GM12878 (cell line): ENCODE measurements at regions not wholly inside any gene's neighbourhood (a gene's known extent, or its start where the extent isn't known, plus 50 kb on each side); places are given as distances from the start of the nearest gene placed in this dataset.

ENCODE experiments used
- ATAC-seq: fragments of 200-7000 bp; cut with Tn5 transposase; 3 replicates; pipeline ENCODE4 v1.9.1; 2020; ENCODE audit warnings: mild to moderate bottlenecking, moderate library complexity
- BruUV-seq: library from RNA; stranded (reverse); fragments of 400-500 nt; replicated peaks from 2 replicates; lab custom pipeline; 2021; lab: Mats Ljungman, UMichigan
- CTCF ChIA-PET: fragments of 300-600 bp; sonication (Branson Sonifier 250); formaldehyde crosslinking; extraction: SDS; loops from one replicate; lab custom pipeline; 2021; ENCODE audit warnings: inconsistent platforms; lab: Yijun Ruan, JAX
- POLR2A ChIA-PET: fragments of 350-600 bp; formaldehyde crosslinking; extraction: SDS; loops from one replicate; lab custom pipeline; 2021; ENCODE audit warnings: inconsistent platforms; lab: Charles Lee
- RAD21 ChIA-PET: fragments of 300-600 bp; sonication (Branson Sonifier 250); formaldehyde crosslinking; loops from one replicate; lab custom pipeline; 2023; ENCODE audit warnings: antibody characterized with exemption; ENCODE audit not compliant: unreplicated experiment; lab: Charles Lee
- SMC1A ChIA-PET: fragments of 300-600 bp; sonication (Branson Sonifier 250); formaldehyde crosslinking; loops from one replicate; lab custom pipeline; 2023; ENCODE audit not compliant: unreplicated experiment, uncharacterized antibody; lab: Charles Lee
- DNase-seq: peaks from one replicate; pipeline ENCODE4 v3.0.0-alpha.2; 2011; ENCODE audit warnings: low read depth, low spot score
- FAIRE-seq: peaks from 3 replicates; lab custom pipeline; 2011; peaks lifted over from hg19 to GRCh38; lab: Jason Lieb, UNC
- H2AFZ ChIP-seq: 2 replicates; pipeline ENCODE4 v1.6.0; 2011; ENCODE audit warnings: low read depth, low read length, control low read depth; ENCODE audit not compliant: control insufficient read depth
- H3K27ac ChIP-seq: 2 replicates; pipeline ENCODE4 v1.5.1; 2011; ENCODE audit warnings: control low read depth; ENCODE audit not compliant: control insufficient read depth, insufficient read depth
- H3K27me3 ChIP-seq, 2 experiments: replicated peaks in 1 of 2; 2 replicates each; pipeline versions ENCODE4 v1.6.0 to v1.6.1; 2011; ENCODE audit warnings: low read length in 1 of 2; ENCODE audit not compliant: control insufficient read depth in 2 of 2, insufficient read depth in 2 of 2
- H3K36me3 ChIP-seq, 2 experiments: 2 replicates each; pipeline ENCODE4 v1.5.1; 2011; ENCODE audit warnings: low read length in 1 of 2; ENCODE audit not compliant: control insufficient read depth in 2 of 2, insufficient read depth in 2 of 2
- H3K4me1 ChIP-seq: 2 replicates; pipeline ENCODE4 v1.6.1; 2011; ENCODE audit warnings: mild to moderate bottlenecking, low read length, moderate library complexity, mixed read lengths; ENCODE audit not compliant: control insufficient read depth, insufficient read depth
- H3K4me2 ChIP-seq: 2 replicates; pipeline ENCODE4 v1.6.0; 2011; ENCODE audit warnings: control low read depth; ENCODE audit not compliant: control insufficient read depth, insufficient read depth
- H3K4me3 ChIP-seq: fragments of 200-600 bp; sonication (generic); 2 replicates; pipeline ENCODE4 v1.5.1; 2016
- H3K79me2 ChIP-seq: 2 replicates; pipeline ENCODE4 v1.6.0; 2011; ENCODE audit warnings: low read length; ENCODE audit not compliant: control insufficient read depth, insufficient read depth
- H3K9ac ChIP-seq: 2 replicates; pipeline ENCODE4 v1.8.0; 2011; ENCODE audit warnings: low read length, control low read depth, mixed read lengths; ENCODE audit not compliant: control insufficient read depth, insufficient read depth
- H3K9me3 ChIP-seq: replicated peaks from 3 replicates; pipeline ENCODE4 v1.5.1; 2011; ENCODE audit warnings: mild to moderate bottlenecking, low read length; ENCODE audit not compliant: control insufficient read depth, insufficient read depth
- H4K20me1 ChIP-seq: 2 replicates; pipeline ENCODE4 v1.6.0; 2011; ENCODE audit not compliant: control insufficient read depth, insufficient read depth
- BCL3 ChIP-seq: IDR thresholded peaks from 2 replicates; pipeline ENCODE4 v1.6.1; 2011; ENCODE audit warnings: borderline replicate concordance, low read depth, mild to moderate bottlenecking, moderate library complexity, low read length; ENCODE audit not compliant: insufficient read depth, poor library complexity, severe bottlenecking
- GATAD2B ChIP-seq: fragments of 450-650 bp; conservative IDR thresholded peaks from 2 replicates; pipeline ENCODE4 v1.6.1; 2017; ENCODE audit warnings: low read depth, mild to moderate bottlenecking, moderate library complexity
- HDAC2 ChIP-seq: fragments of 200-600 bp; sonication (generic); IDR thresholded peaks from 2 replicates; pipeline ENCODE4 v1.6.1; 2017
- IRF3 ChIP-seq: fragments of 450-650 bp; IDR thresholded peaks from 2 replicates; pipeline ENCODE4 v1.6.1; 2014; ENCODE audit warnings: mild to moderate bottlenecking
- MXI1 ChIP-seq: fragments of 150-350 bp; IDR thresholded peaks from 2 replicates; pipeline ENCODE4 v1.6.1; 2011; ENCODE audit warnings: low read depth, mild to moderate bottlenecking, inconsistent platforms, low read length, improper control_type of control experiment
- NKRF ChIP-seq: fragments of 450-650 bp; conservative IDR thresholded peaks from 2 replicates; pipeline ENCODE4 v1.6.1; 2017; ENCODE audit warnings: mild to moderate bottlenecking, moderate library complexity
- NR2C1 ChIP-seq: fragments of 450-650 bp; IDR thresholded peaks from 2 replicates; pipeline ENCODE4 v1.6.1; 2017; ENCODE audit warnings: antibody characterized with exemption, mild to moderate bottlenecking, moderate library complexity
- RBBP5 ChIP-seq: fragments of 200-600 bp; sonication (generic); conservative IDR thresholded peaks from 2 replicates; pipeline ENCODE4 v1.6.1; 2016
- RELA ChIP-seq: fragments of 450-650 bp; IDR thresholded peaks from 2 replicates; pipeline ENCODE4 v1.8.0; 2014; ENCODE audit warnings: borderline replicate concordance; ENCODE audit not compliant: partially characterized antibody
- RUNX3 ChIP-seq: IDR thresholded peaks from 2 replicates; pipeline ENCODE4 v1.6.1; 2012; ENCODE audit warnings: low read length, inconsistent platforms
- SIN3A ChIP-seq: IDR thresholded peaks from 2 replicates; pipeline ENCODE4 v1.6.1; 2012; ENCODE audit warnings: low read depth, low read length, improper control_type of control experiment
- SIX5 ChIP-seq: IDR thresholded peaks from 2 replicates; pipeline ENCODE4 v1.6.1; 2011; ENCODE audit warnings: mild to moderate bottlenecking, low read depth, low read length, moderate library complexity; ENCODE audit not compliant: severe bottlenecking
- SREBF1 ChIP-seq: IDR thresholded peaks from 2 replicates; pipeline ENCODE4 v1.6.1; 2012; ENCODE audit warnings: mild to moderate bottlenecking, low read length
- TARDBP ChIP-seq: IDR thresholded peaks from 2 replicates; pipeline ENCODE4 v1.6.1; 2016; ENCODE audit warnings: borderline replicate concordance
- in situ Hi-C: fragments of 300-500 bp; cut with MboI; formaldehyde crosslinking; loops from 9 replicates; pipeline ENCODE4 v1.14.3; 2018; ENCODE audit warnings: mixed read lengths
- intact Hi-C: fragments of 100-400 bp; cut with micrococcal nuclease; formaldehyde crosslinking; loops from one replicate; pipeline ENCODE4 v1.14.2; 2022; ENCODE audit not compliant: unreplicated experiment

- SMC1A ChIA-PET, result no interaction called here
- no peak overlapping the region for H3K9ac ChIP-seq
- no peaks in the 10 kb centered on the region for H3K79me2 ChIP-seq
- FAIRE-seq (no peak), DNase-seq (no peak), ATAC-seq (no peak)
- no peaks in the 10 kb centered on the region for H3K27me3 ChIP-seq
- H3K9me3 ChIP-seq, result no peaks in the 10 kb centered on the region
- no peak overlapping the region for H3K4me2 ChIP-seq
- H3K4me3 ChIP-seq, result no peak overlapping the region
- H3K4me1 ChIP-seq, result no peaks in the 10 kb centered on the region
- CTCF ChIA-PET, result no interaction called here
- no peak overlapping the region for H3K27ac ChIP-seq
- POLR2A ChIA-PET, result no interaction called here
- intact Hi-C loops, result no loop called here
- H4K20me1 ChIP-seq, result no peaks in the 10 kb centered on the region
- no TSS peak for BruUV-seq
- TF ChIP-seq RUNX3 (no peak), RELA (no peak)
- in situ Hi-C loops, result no loop called here
- H2AFZ ChIP-seq, result no peak overlapping the region
- RAD21 ChIA-PET, result no interaction called here
- no peaks in the 10 kb centered on the region for H3K36me3 ChIP-seq
These were observed 453.3 kb upstream of the HS3ST1 start for GRCh38 chr4:11881947-11882346.

GRCh38 chr4:11881364-11881763 is 452.7 kb upstream of the HS3ST1 start:
- in situ Hi-C loops, result no loop called here

More at GRCh38 chr4:11881364-11881763, 452.7 kb upstream of the HS3ST1 start:
- CTCF ChIA-PET, result no interaction called here
- Histone ChIP-seq H3K36me3 (no peaks in the 10 kb centered on the region), H3K4me3 (no peak overlapping the region), H3K79me2 (no peaks in the 10 kb centered on the region), H3K9me3 (no peaks in the 10 kb centered on the region), H3K4me2 (no peak overlapping the region), H3K27me3 (no peaks in the 10 kb centered on the region), H3K9ac (no peak overlapping the region), H3K27ac (no peak overlapping the region), H4K20me1 (no peaks in the 10 kb centered on the region), H2AFZ (no peak overlapping the region), H3K4me1 (no peaks in the 10 kb centered on the region)
- SMC1A ChIA-PET, result no interaction called here
- intact Hi-C loops, result no loop called here
- DNase-seq, result no peak
- RAD21 ChIA-PET, result no interaction called here
- POLR2A ChIA-PET, result no interaction called here
- FAIRE-seq, result no peak
- no peak for TF ChIP-seq MXI1
- TF ChIP-seq BCL3, result no peak
- no peak for TF ChIP-seq SREBF1
- no peak for TF ChIP-seq TARDBP
- TF ChIP-seq RBBP5, result no peak
- no peak for TF ChIP-seq RUNX3
- TF ChIP-seq GATAD2B, result no peak
- no peak for TF ChIP-seq HDAC2
- no peak for TF ChIP-seq NKRF
- no peak for TF ChIP-seq NR2C1
- no peak for TF ChIP-seq SIX5
- no peak for TF ChIP-seq SIN3A
- TF ChIP-seq IRF3, result no peak
- TF ChIP-seq RELA, result no peak
- no TSS peak for BruUV-seq
- ATAC-seq, result no peak
